DND-41 (cell line): ENCODE measurements at regions not wholly inside any gene's neighbourhood (a gene's known extent, or its start where the extent isn't known, plus 50 kb on each side); places are given as distances from the start of the nearest gene placed in this dataset.

Experiments
- ATAC-seq: fragments of 200-7000 bp; cut with Tn5 transposase; 3 replicates; pipeline ENCODE4 v1.9.1; 2021; ENCODE audit warnings: low read depth; ENCODE audit not compliant: insufficient read depth
- DNase-seq: peaks from one replicate; pipeline ENCODE4 v3.0.0-alpha.2; 2020
- H2AFZ ChIP-seq: 2 replicates; pipeline ENCODE4 v1.6.0; 2012; ENCODE audit warnings: low read depth, low read length
- H3K27ac ChIP-seq: 2 replicates; pipeline ENCODE4 v1.5.1; 2012; ENCODE audit warnings: low read length, inconsistent platforms
- H3K27me3 ChIP-seq: fragments of 200-600 bp; sonication (generic); 2 replicates; pipeline ENCODE4 v1.6.0; 2012; ENCODE audit warnings: low read length, mild to moderate bottlenecking, inconsistent platforms; ENCODE audit not compliant: insufficient read depth, poor library complexity
- H3K36me3 ChIP-seq: 2 replicates; pipeline ENCODE4 v1.5.1; 2012; ENCODE audit warnings: low read length, inconsistent platforms; ENCODE audit not compliant: insufficient read depth
- H3K4me1 ChIP-seq: 2 replicates; pipeline ENCODE4 v1.5.1; 2012; ENCODE audit warnings: mild to moderate bottlenecking, low read length; ENCODE audit not compliant: insufficient read depth
- H3K4me2 ChIP-seq: 2 replicates; pipeline ENCODE4 v1.6.0; 2012; ENCODE audit warnings: mild to moderate bottlenecking, moderate library complexity, low read length, inconsistent platforms; ENCODE audit not compliant: insufficient read depth
- H3K4me3 ChIP-seq, 2 experiments: fragments of 200-600 bp in 1 of 2; shearing (Covaris generic) in 1 of 2; 2 replicates each; pipeline ENCODE4 v1.5.1; 2012 to 2016; ENCODE audit warnings: inconsistent platforms in 2 of 2, low read length in 2 of 2, mild to moderate bottlenecking in 2 of 2, low read depth in 1 of 2, moderate library complexity in 1 of 2
- H3K79me2 ChIP-seq: 2 replicates; pipeline ENCODE4 v1.6.0; 2012; ENCODE audit warnings: low read length, inconsistent platforms; ENCODE audit not compliant: insufficient read depth
- H3K9ac ChIP-seq: 2 replicates; pipeline ENCODE4 v1.6.0; 2012; ENCODE audit warnings: low read depth, mild to moderate bottlenecking, inconsistent platforms, low read length, moderate library complexity
- H3K9me3 ChIP-seq: 2 replicates; pipeline ENCODE4 v1.5.1; 2012; ENCODE audit warnings: low read length, moderate library complexity, mild to moderate bottlenecking, inconsistent platforms; ENCODE audit not compliant: insufficient read depth, severe bottlenecking
- H4K20me1 ChIP-seq: 2 replicates; pipeline ENCODE4 v1.6.0; 2012; ENCODE audit warnings: low read length; ENCODE audit not compliant: insufficient read depth
- CTCF ChIP-seq: IDR thresholded peaks from 2 replicates; pipeline ENCODE4 v1.5.1; 2012; ENCODE audit warnings: borderline replicate concordance, low read length, moderate library complexity, mild to moderate bottlenecking; ENCODE audit not compliant: poor library complexity, severe bottlenecking; ENCODE audit errors: extremely low read depth
- EZH2 ChIP-seq: IDR thresholded peaks from 3 replicates; pipeline ENCODE4 v1.6.1; 2012; ENCODE audit warnings: borderline replicate concordance, low read depth, mild to moderate bottlenecking, moderate library complexity, low read length, inconsistent platforms; ENCODE audit not compliant: severe bottlenecking

DNA sequence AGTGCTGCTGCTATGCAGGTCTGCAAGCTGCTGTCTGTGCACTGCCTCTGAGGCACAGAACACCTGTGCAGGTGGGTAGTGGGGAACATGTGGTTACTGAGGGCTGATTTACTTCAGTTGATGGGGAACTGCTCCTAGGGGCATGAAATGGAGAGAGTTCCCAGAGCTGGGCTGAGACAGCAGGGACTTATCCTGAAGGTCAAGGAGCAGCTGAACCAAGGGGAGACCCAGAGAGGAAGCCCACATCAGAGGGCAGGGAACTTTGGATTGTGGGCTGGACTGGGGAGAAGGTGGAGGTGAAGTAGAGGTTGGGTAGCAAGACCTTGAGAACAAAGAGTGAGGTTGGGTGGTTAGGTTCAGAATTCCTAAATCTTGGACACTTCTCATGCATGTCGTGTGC, 311.9 kb downstream of the AACS start:
- no peak for DNase-seq
- Histone ChIP-seq H3K79me2 (no peaks in the 10 kb centered on the region), H3K4me1 (no peaks in the 10 kb centered on the region), H3K4me2 (no peak overlapping the region), H3K27me3 (peaks cover 7% of the 10 kb centered on the region), H3K36me3 (no peaks in the 10 kb centered on the region), H2AFZ (no peak overlapping the region), H3K9me3 (no peaks in the 10 kb centered on the region), H3K9ac (no peak overlapping the region), H3K4me3 (no peak overlapping the region), H4K20me1 (no peaks in the 10 kb centered on the region), H3K27ac (no peak overlapping the region)
- TF ChIP-seq CTCF (no peak), EZH2 (no peak)
- ATAC-seq = no peak

GRCh38 chr12:125381373-125381772, 316.1 kb downstream of the AACS start:
- Histone ChIP-seq H3K4me1 (no peaks in the 10 kb centered on the region), H3K27ac (no peak overlapping the region), H3K36me3 (no peaks in the 10 kb centered on the region), H3K9me3 (no peaks in the 10 kb centered on the region), H3K4me2 (no peak overlapping the region), H2AFZ (no peak overlapping the region), H3K79me2 (no peaks in the 10 kb centered on the region), H3K9ac (no peak overlapping the region), H4K20me1 (no peaks in the 10 kb centered on the region), H3K4me3 (no peak overlapping the region), H3K27me3 (no peaks in the 10 kb centered on the region)
- peak; percentile 10 for DNase-seq
- TF ChIP-seq EZH2 (no peak), CTCF (no peak)
- no peak for ATAC-seq

GRCh38 chr12:125382926-125383325, 317.7 kb downstream of the AACS start:
- no peak for TF ChIP-seq CTCF
- TF ChIP-seq EZH2 = no peak
- no peaks in the 10 kb centered on the region for H3K79me2 ChIP-seq
- H2AFZ ChIP-seq = no peak overlapping the region
- ATAC-seq (no peak), DNase-seq (no peak)
- no peak overlapping the region for H3K27ac ChIP-seq
- H3K4me2 ChIP-seq = no peak overlapping the region
- H4K20me1 ChIP-seq = no peaks in the 10 kb centered on the region
- no peaks in the 10 kb centered on the region for H3K4me1 ChIP-seq
- no peak overlapping the region for H3K9ac ChIP-seq
- H3K27me3 ChIP-seq = no peaks in the 10 kb centered on the region
- no peaks in the 10 kb centered on the region for H3K9me3 ChIP-seq
- no peak overlapping the region for H3K4me3 ChIP-seq
- H3K36me3 ChIP-seq = no peaks in the 10 kb centered on the region

- Histone ChIP-seq H3K9me3 (no peaks in the 10 kb centered on the region), H3K4me3 (no peak overlapping the region), H3K9ac (no peak overlapping the region), H3K79me2 (no peaks in the 10 kb centered on the region), H3K27me3 (no peaks in the 10 kb centered on the region), H3K4me2 (no peak overlapping the region), H2AFZ (no peak overlapping the region), H3K36me3 (no peaks in the 10 kb centered on the region), H3K4me1 (no peaks in the 10 kb centered on the region), H3K27ac (no peak overlapping the region), H4K20me1 (no peaks in the 10 kb centered on the region)
- ATAC-seq (no peak), DNase-seq (no peak)
- no peak for TF ChIP-seq CTCF
- TF ChIP-seq EZH2 = no peak
Observed at GRCh38 chr12:125386652-125387051, 321.4 kb downstream of the AACS start.
